ENCODE measurements at regions not wholly inside any gene's neighbourhood (a gene's known extent, or its start where the extent isn't known, plus 50 kb on each side); places are given as distances from the start of the nearest gene placed in this dataset.

GRCh38 chr12:124452576-124453331 is 114.7 kb downstream of the NCOR2 start (continued):
- no peak for TF ChIP-seq EGR1 (IDR thresholded peaks at IDR 0.05; ENCODE audit: low read depth)

DNA sequence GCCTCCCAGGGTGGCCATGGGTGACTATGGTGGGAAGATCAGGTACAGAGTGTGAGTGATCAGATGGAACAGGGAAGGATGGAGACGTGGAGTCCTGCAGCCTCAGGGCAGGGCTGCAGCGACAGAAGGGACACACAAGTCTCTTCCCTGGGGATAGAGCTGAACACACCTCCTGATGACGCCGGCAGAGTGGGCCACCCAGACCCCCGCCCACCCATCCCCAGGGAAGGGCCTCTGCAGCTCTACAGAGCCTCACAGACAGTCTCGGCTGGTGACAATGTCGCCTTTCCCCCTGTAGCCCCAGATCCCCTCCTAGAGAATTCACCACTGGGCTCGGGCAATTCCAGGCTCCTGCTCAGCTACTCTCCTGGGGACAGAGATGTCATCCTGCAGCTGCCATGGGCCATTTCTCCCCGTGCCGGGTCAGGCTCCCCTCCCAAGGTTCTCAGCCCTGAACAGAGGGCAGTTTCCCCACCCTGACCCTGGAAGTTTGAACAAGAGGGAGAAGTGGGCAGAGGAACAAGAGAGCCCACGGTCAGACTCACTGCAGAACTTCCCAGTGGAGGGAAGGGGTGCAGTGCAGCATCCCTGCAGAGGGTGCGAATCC is 115.7 kb downstream of the NCOR2 start:
- no peak for ATAC-seq
- intact Hi-C loops (cut with micrococcal nuclease) = no loop called here
- no peak for DNase-seq (ENCODE audit: low read depth, low spot score)
- Histone ChIP-seq H3K27ac (ENCODE audit: low read depth, low read length) (no peak overlapping the region), H3K9me2 (ENCODE audit: insufficient read depth) (no peaks in the 10 kb centered on the region), H3K36me3 (ENCODE audit: control insufficient read depth in 1 of 2, insufficient read depth in 2 of 2, low read length in 2 of 2) (no peaks in the 10 kb centered on the region; a peak in 1 of 4 replicates), H3K9ac (ENCODE audit: low read length) (no peak overlapping the region), H2AFZ (ENCODE audit: low read depth, low read length, poor library complexity, severe bottlenecking) (no peak overlapping the region), H3K27me3 (ENCODE audit: insufficient read depth, low read length) (no peaks in the 10 kb centered on the region), H3K4me1 (ENCODE audit: control insufficient read depth in 1 of 2, insufficient read depth in 2 of 2, low read length in 2 of 2) (peaks cover 19 to 32% of the 10 kb centered on the region in 2 experiments), H3K4me3 (replicated peaks in 1 of 2; ENCODE audit: low read depth in 1 of 2, low read length in 2 of 2) (no peak overlapping the region), H3K4me2 (ENCODE audit: low read length) (no peak overlapping the region), H3K79me2 (ENCODE audit: insufficient read depth, low read length) (no peaks in the 10 kb centered on the region), H4K20me1 (ENCODE audit: insufficient read depth) (peaks cover 7% of the 10 kb centered on the region; the same call in 1 of the 2 replicates), H3K9me3 (ENCODE audit: control insufficient read depth in 1 of 2, insufficient read depth in 1 of 2, low read depth in 1 of 2, low read length in 2 of 2) (no peaks in the 10 kb centered on the region)
- CTCF ChIA-PET = no interaction called here
- RAD21 ChIA-PET (ENCODE audit: low non-redundant PET in 1 of 2, low total read pairs in 2 of 2, uncharacterized antibody in 2 of 2, unreplicated experiment in 2 of 2) = no interaction called here
- no TSS peak for BruUV-seq (replicated peaks)
- TF ChIP-seq, protein P1, sequence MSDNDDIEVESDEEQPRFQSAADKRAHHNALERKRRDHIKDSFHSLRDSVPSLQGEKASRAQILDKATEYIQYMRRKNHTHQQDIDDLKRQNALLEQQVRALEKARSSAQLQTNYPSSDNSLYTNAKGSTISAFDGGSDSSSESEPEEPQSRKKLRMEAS (IDR thresholded peaks at IDR 0.05) = no peak
- no peak for TF ChIP-seq POLR2A (IDR thresholded peaks at IDR 0.05; ENCODE audit: borderline replicate concordance, extremely low read depth, insufficient read depth, insufficient read length)
- no peak for TF ChIP-seq JUND (IDR thresholded peaks at IDR 0.05)
- TF ChIP-seq SP1 (IDR thresholded peaks at IDR 0.05; ENCODE audit: low read depth) = no peak
- no peak for TF ChIP-seq ZFX (IDR thresholded peaks at IDR 0.05)
- no peak for TF ChIP-seq SIN3A (IDR thresholded peaks at IDR 0.05; ENCODE audit: low read depth)
- TF ChIP-seq CBX3 (IDR thresholded peaks at IDR 0.05; ENCODE audit: low read depth) = no peak
- TF ChIP-seq RAD21 (IDR thresholded peaks at IDR 0.05; ENCODE audit: low read depth) = no peak
- TF ChIP-seq CTCF (IDR thresholded peaks at IDR 0.05 in 2 of 3, conservative IDR thresholded peaks at IDR 0.05 in 1 of 3; ENCODE audit: borderline replicate concordance in 1 of 3, insufficient read depth in 1 of 3, low read depth in 2 of 3, low read length in 2 of 3) = no peak
- POLR2A ChIA-PET = no interaction called here
